Activated T-helper 2 cell treated with anti-CD3 and anti-CD28 coated beads, Interferon-gamma antibody, Interleukin-2, Interleukin-4, amounts not matched to agents 10 μg/mL and 5 μg/mL and 100 μg/mL, durations not matched to agents 14 hours and 24 hours and 36 hours (primary cell): ENCODE measurements at regions not wholly inside any gene's neighbourhood (a gene's known extent, or its start where the extent isn't known, plus 50 kb on each side); places are given as distances from the start of the nearest gene placed in this dataset.

Experiments
- DNase-seq: peaks from one replicate; pipeline ENCODE4 v3.0.0; 2021; ENCODE audit warnings: low spot score
- H3K27ac Mint-ChIP-seq: one replicate; pipeline ENCODE4 v1.8.0; 2021; ENCODE audit warnings: mixed read lengths
- H3K27me3 Mint-ChIP-seq: one replicate; pipeline ENCODE4 v1.8.0; 2021; ENCODE audit warnings: low read depth, mixed read lengths
- H3K36me3 Mint-ChIP-seq: one replicate; pipeline ENCODE4 v1.8.0; 2021; ENCODE audit warnings: low read depth, mixed read lengths
- H3K4me1 Mint-ChIP-seq: one replicate; pipeline ENCODE4 v1.8.0; 2021; ENCODE audit warnings: low read depth, mixed read lengths
- H3K4me3 Mint-ChIP-seq: one replicate; pipeline ENCODE4 v1.8.0; 2021; ENCODE audit warnings: low read depth, mild to moderate bottlenecking, moderate library complexity, mixed read lengths
- H3K9me3 Mint-ChIP-seq: one replicate; pipeline ENCODE4 v1.8.0; 2021; ENCODE audit warnings: mixed read lengths
- intact Hi-C: fragments of 100-400 bp; cut with micrococcal nuclease; formaldehyde crosslinking; loops from one replicate; pipeline ENCODE4 v1.15.1; 2023

- Mint-ChIP-seq H3K36me3 (no peaks in the 10 kb centered on the region), H3K4me3 (no peak overlapping the region), H3K27me3 (no peaks in the 10 kb centered on the region), H3K27ac (no peak overlapping the region), H3K9me3 (no peaks in the 10 kb centered on the region), H3K4me1 (no peaks in the 10 kb centered on the region)
- no peak for DNase-seq
- intact Hi-C loops, result no loop called here
Observed at GRCh38 chr5:130710596-130710995, 454.5 kb downstream of the HINT1 start.

DNA sequence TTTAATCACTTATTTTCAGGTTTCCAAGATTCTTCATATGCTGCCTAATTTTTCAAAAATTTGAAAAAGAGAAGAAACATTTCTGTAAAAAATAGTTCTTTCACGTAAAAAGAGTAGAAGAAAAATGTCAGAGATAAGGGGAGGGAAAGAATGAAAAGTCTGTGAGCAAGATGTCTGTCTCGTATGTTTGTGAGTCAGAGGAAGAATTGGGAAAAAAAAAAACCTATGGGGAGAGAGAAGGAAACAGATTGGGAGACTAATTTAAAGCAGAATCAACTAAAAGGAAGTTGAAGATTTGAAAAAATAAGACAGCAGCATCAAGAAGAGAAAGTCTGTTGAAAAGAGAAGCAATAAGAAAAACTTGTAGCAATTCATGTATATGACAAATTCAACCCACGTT, 456.3 kb downstream of the HINT1 start:
- H3K27me3 Mint-ChIP-seq, result no peaks in the 10 kb centered on the region
- H3K9me3 Mint-ChIP-seq, result no peaks in the 10 kb centered on the region
- no peak overlapping the region for H3K27ac Mint-ChIP-seq
- intact Hi-C loops, result no loop called here
- no peak for DNase-seq
- no peaks in the 10 kb centered on the region for H3K4me1 Mint-ChIP-seq
- no peaks in the 10 kb centered on the region for H3K36me3 Mint-ChIP-seq
- no peak overlapping the region for H3K4me3 Mint-ChIP-seq

DNA sequence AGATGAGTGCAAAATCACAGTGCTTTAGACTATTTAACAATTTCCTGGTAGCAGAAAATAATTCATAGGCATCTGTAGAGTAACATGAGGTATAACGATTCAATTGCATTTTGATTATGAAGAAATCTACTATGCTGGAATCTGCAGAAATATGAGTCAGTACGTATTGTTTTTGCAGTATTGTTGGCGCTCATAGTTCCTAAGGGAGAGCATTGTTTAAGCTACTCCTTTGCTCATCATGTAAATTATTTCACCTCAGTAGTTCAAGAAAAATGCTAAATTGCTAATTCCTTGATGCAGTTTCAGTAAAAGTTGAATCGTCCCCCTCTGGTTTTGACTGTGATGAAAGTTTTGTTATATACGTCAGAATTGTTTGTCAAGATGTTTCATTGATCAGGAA, 458.4 kb downstream of the HINT1 start:
- H3K9me3 Mint-ChIP-seq, result no peaks in the 10 kb centered on the region
- intact Hi-C loops, result no loop called here
- H3K27me3 Mint-ChIP-seq, result no peaks in the 10 kb centered on the region
- no peak overlapping the region for H3K27ac Mint-ChIP-seq
- H3K4me1 Mint-ChIP-seq, result no peaks in the 10 kb centered on the region
- no peak overlapping the region for H3K4me3 Mint-ChIP-seq
- no peaks in the 10 kb centered on the region for H3K36me3 Mint-ChIP-seq
- no peak for DNase-seq

DNA sequence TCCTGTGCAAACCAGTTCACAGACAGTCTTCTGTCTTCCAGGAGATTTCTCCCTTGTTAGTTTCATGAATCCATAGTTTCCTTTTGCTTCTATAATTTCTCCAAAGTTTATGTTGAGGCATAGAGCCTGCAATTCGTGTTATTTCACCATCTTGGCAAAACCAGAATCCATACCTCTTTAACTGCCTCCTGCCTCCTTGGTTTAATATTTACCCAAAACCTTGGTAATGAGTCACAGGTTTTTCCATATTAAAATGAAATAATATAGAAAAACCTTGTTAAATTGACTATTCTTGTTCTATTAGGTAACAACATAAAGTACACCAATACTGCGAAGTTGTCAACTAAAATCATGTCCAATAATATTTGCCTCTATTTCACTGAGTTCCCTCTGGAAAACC, 459.7 kb downstream of the HINT1 start:
- Mint-ChIP-seq H3K4me3 (no peak overlapping the region), H3K27ac (no peak overlapping the region), H3K9me3 (no peaks in the 10 kb centered on the region), H3K27me3 (no peaks in the 10 kb centered on the region), H3K4me1 (no peaks in the 10 kb centered on the region), H3K36me3 (no peaks in the 10 kb centered on the region)
- DNase-seq, result no peak
- intact Hi-C loops, result no loop called here

GRCh38 chr5:130693509-130693908, 471.5 kb downstream of the HINT1 start:
- DNase-seq, result no peak
- Mint-ChIP-seq H3K4me1 (no peaks in the 10 kb centered on the region), H3K36me3 (no peaks in the 10 kb centered on the region), H3K9me3 (no peaks in the 10 kb centered on the region), H3K27ac (no peak overlapping the region), H3K27me3 (peaks cover 7% of the 10 kb centered on the region), H3K4me3 (no peak overlapping the region)
- intact Hi-C loops, result no loop called here

DNA sequence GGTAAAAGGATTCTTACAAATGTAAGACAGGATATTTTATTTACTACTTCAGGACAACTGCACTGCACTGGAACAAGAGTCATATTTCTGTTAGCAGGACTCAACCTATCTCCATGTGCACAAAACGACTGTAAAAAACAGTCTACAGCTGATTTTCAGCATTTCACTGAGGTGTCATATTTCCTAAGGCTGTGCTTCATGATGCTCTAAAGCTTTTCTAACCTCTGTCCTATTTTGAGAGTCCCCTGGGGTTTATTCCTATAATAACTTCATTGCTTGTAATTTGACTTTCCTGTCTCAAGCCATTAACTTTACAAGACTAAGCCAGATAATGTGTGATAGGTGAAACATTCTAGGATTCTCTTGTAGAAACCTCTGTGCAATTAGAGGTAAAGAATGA, 472.3 kb downstream of the HINT1 start:
- H3K27me3 Mint-ChIP-seq, result peaks cover 7% of the 10 kb centered on the region
- H3K27ac Mint-ChIP-seq, result no peak overlapping the region
- intact Hi-C loops, result no loop called here
- H3K4me1 Mint-ChIP-seq, result no peaks in the 10 kb centered on the region
- H3K4me3 Mint-ChIP-seq, result no peak overlapping the region
- H3K36me3 Mint-ChIP-seq, result no peaks in the 10 kb centered on the region
- H3K9me3 Mint-ChIP-seq, result no peaks in the 10 kb centered on the region
- DNase-seq, result no peak

DNA sequence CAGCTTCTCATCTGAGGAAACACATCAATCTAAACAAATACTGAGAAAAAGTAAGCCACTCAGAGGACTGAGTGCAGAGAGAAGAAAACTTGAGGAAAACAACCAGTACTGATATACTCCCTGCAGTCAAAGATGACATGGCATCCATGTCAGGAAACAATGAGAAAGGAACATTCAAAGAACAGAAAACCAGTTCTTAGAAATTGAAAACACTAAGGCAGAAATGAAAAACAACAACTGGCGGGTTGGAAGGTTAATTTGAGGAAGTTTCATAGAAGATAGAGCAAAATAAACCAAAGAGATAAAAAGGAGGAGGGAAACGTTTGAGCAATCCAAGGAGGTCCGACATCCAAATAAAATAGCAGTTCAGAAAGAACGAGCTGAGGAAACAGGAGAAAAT, 475.2 kb downstream of the HINT1 start:
- no peaks in the 10 kb centered on the region for H3K4me1 Mint-ChIP-seq
- peaks cover 7% of the 10 kb centered on the region for H3K27me3 Mint-ChIP-seq
- no peak overlapping the region for H3K4me3 Mint-ChIP-seq
- H3K36me3 Mint-ChIP-seq, result no peaks in the 10 kb centered on the region
- DNase-seq, result no peak
- intact Hi-C loops, result no loop called here
- no peak overlapping the region for H3K27ac Mint-ChIP-seq
- no peaks in the 10 kb centered on the region for H3K9me3 Mint-ChIP-seq

GRCh38 chr5:130687085-130687733, 477.8 kb downstream of the HINT1 start:
- Mint-ChIP-seq H3K4me1 (no peaks in the 10 kb centered on the region), H3K27ac (no peak overlapping the region), H3K9me3 (no peaks in the 10 kb centered on the region), H3K27me3 (peaks cover 7% of the 10 kb centered on the region), H3K36me3 (no peaks in the 10 kb centered on the region), H3K4me3 (no peak overlapping the region)
- intact Hi-C loops, result no loop called here
- no peak for DNase-seq

DNA sequence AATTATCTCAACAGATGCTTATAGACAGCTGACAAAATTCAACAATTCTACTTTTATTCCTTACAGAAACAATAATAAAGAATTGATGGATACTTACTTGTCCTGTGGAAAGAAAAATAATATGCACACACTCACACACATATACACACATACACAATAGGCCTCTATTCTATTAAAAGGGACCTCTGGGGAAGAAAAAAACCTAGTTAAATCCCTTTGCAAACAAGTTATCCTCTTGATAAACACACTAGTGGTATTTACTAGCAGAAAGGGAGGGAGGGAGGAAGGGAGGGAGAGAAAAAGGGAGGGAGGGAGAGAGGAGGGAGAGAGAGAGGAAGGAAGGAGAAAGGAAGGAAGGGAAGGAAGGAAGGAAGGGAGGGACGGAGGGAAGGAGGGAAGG, 486.4 kb downstream of the HINT1 start:
- Mint-ChIP-seq H3K9me3 (no peaks in the 10 kb centered on the region), H3K4me1 (no peaks in the 10 kb centered on the region), H3K27ac (no peak overlapping the region), H3K4me3 (no peak overlapping the region), H3K36me3 (no peaks in the 10 kb centered on the region), H3K27me3 (no peaks in the 10 kb centered on the region)
- DNase-seq, result no peak
- intact Hi-C loops, result no loop called here

GRCh38 chr5:130666462-130666861, 498.6 kb downstream of the HINT1 start:
- Mint-ChIP-seq H3K9me3 (no peaks in the 10 kb centered on the region), H3K4me1 (no peaks in the 10 kb centered on the region), H3K27me3 (no peaks in the 10 kb centered on the region), H3K27ac (no peak overlapping the region), H3K36me3 (no peaks in the 10 kb centered on the region), H3K4me3 (no peak overlapping the region)
- intact Hi-C loops, result no loop called here
- DNase-seq, result no peak

GRCh38 chr5:130652176-130652575, 512.9 kb downstream of the HINT1 start:
- Mint-ChIP-seq H3K4me1 (no peaks in the 10 kb centered on the region), H3K4me3 (no peak overlapping the region), H3K27me3 (no peaks in the 10 kb centered on the region), H3K27ac (no peak overlapping the region), H3K9me3 (no peaks in the 10 kb centered on the region), H3K36me3 (no peaks in the 10 kb centered on the region)
- intact Hi-C loops, result no loop called here
- DNase-seq, result no peak

GRCh38 chr5:130651440-130651839, 513.6 kb downstream of the HINT1 start:
- intact Hi-C loops, result no loop called here
- Mint-ChIP-seq H3K4me3 (no peak overlapping the region), H3K27me3 (no peaks in the 10 kb centered on the region), H3K36me3 (no peaks in the 10 kb centered on the region), H3K27ac (no peak overlapping the region), H3K9me3 (no peaks in the 10 kb centered on the region), H3K4me1 (no peaks in the 10 kb centered on the region)
- no peak for DNase-seq

- Mint-ChIP-seq H3K36me3 (no peaks in the 10 kb centered on the region), H3K27ac (no peak overlapping the region), H3K4me1 (no peaks in the 10 kb centered on the region), H3K27me3 (no peaks in the 10 kb centered on the region), H3K9me3 (peaks cover 15% of the 10 kb centered on the region), H3K4me3 (no peak overlapping the region)
- intact Hi-C loops, result no loop called here
- DNase-seq, result no peak
Observed at GRCh38 chr5:130643321-130643720, 521.7 kb downstream of the HINT1 start.

GRCh38 chr5:130642461-130642860, 522.6 kb downstream of the HINT1 start:
- H3K4me1 Mint-ChIP-seq, result no peaks in the 10 kb centered on the region
- H3K27me3 Mint-ChIP-seq, result no peaks in the 10 kb centered on the region
- DNase-seq, result no peak
- no peaks in the 10 kb centered on the region for H3K36me3 Mint-ChIP-seq
- intact Hi-C loops, result no loop called here
- no peak overlapping the region for H3K27ac Mint-ChIP-seq
- no peak overlapping the region for H3K4me3 Mint-ChIP-seq
- peaks cover 15% of the 10 kb centered on the region for H3K9me3 Mint-ChIP-seq
